ENCODE measurements at regions not wholly inside any gene's neighbourhood (a gene's known extent, or its start where the extent isn't known, plus 50 kb on each side); places are given as distances from the start of the nearest gene placed in this dataset.

GRCh38 chr3:177725165-177725564 lies 527.9 kb upstream of the TBL1XR1 start:
- no peak for DNase-seq
- no peaks in the 10 kb centered on the region for H3K36me3 ChIP-seq
- no peaks in the 10 kb centered on the region for H3K27me3 ChIP-seq
- no peak for TF ChIP-seq POLR2A (IDR thresholded peaks at IDR 0.05)
- no peak for TF ChIP-seq CTCF (IDR thresholded peaks at IDR 0.05)
- intact Hi-C loops (cut with DNase I): no loop called here
- ATAC-seq: peak in 3 of 4 donors; percentile 32 to 48 (median 38)
- H3K9me3 ChIP-seq: no peaks in the 10 kb centered on the region
- H3K27ac ChIP-seq: no peak overlapping the region
- 57% methylated on average over 1 of the region's 1 CpG for WGBS (ENCODE audit: insufficient coverage, low coverage, low lambda C conversion rate, missing lambda C conversion rate)
- H3K4me1 ChIP-seq: peaks cover 0 to 13% (median 6%) of the 10 kb centered on the region in 4 donors
- H3K4me3 ChIP-seq: no peak overlapping the region

- H3K36me3 ChIP-seq: no peaks in the 10 kb centered on the region
- no peak overlapping the region for H3K27ac ChIP-seq
- H3K4me3 ChIP-seq: no peak overlapping the region
- TF ChIP-seq POLR2A (IDR thresholded peaks at IDR 0.05) (no peak), CTCF (IDR thresholded peaks at IDR 0.05) (no peak)
- intact Hi-C loops (cut with DNase I): no loop called here
- 81% methylated on average over 3 of the region's 3 CpGs for WGBS (ENCODE audit: insufficient coverage, low coverage, low lambda C conversion rate, missing lambda C conversion rate)
- ATAC-seq (no peak), DNase-seq (no peak)
- no peaks in the 10 kb centered on the region for H3K27me3 ChIP-seq
- H3K9me3 ChIP-seq: no peaks in the 10 kb centered on the region
- H3K4me1 ChIP-seq: peaks cover 0 to 13% (median 6%) of the 10 kb centered on the region in 4 donors
Measured at GRCh38 chr3:177726807-177727206, 529.5 kb upstream of the TBL1XR1 start.

DNA sequence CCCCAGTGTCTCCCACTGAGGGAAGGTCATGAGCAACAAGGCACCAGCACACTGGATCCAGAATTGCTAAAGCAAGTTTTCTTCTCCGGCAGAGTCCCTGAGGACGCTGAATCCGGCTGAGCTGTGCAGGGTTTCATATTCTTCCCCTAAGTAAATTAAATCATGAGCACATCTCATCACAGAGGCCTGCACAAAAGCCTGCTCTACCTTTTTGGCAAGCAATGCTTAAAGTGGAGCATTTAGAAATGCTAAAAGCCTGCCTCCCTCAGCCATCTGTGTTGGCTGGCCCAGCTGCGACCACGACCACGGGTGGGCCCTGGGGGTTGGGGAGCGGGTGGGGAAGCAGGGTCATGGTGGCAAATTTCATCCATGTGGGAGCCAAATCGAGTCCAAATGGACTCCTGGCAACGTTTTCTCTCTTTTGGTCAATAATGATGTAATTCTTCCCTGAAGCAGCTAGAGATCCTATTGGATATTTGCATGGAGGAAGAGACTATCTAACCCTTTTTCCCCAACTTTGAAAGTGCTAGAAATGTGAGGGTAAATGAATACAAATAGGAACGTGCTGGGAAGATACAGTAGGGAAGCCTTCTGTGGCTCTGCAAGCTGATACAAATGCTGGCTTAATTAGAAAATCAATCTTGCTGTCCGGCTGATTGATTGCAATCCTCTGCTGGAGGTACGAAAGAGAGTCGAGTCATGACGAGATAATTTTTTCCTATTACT lies 532.8 kb upstream of the TBL1XR1 start:
- Histone ChIP-seq H3K4me3 (no peak overlapping the region), H3K4me1 (peaks cover 0 to under 1% (median 0%) of the 10 kb centered on the region in 4 donors), H3K9me3 (no peaks in the 10 kb centered on the region), H3K27ac (no peak overlapping the region), H3K27me3 (no peaks in the 10 kb centered on the region), H3K36me3 (no peaks in the 10 kb centered on the region)
- no peak for DNase-seq
- ATAC-seq: no peak
- whole genome bisulfite sequencing (ENCODE audit: insufficient coverage, low coverage, low lambda C conversion rate, missing lambda C conversion rate): 39% methylated on average over 10 of the region's 14 CpGs
- intact Hi-C loops (cut with DNase I): no loop called here
- no peak for TF ChIP-seq CTCF (IDR thresholded peaks at IDR 0.05)
- TF ChIP-seq POLR2A (IDR thresholded peaks at IDR 0.05): no peak

DNA sequence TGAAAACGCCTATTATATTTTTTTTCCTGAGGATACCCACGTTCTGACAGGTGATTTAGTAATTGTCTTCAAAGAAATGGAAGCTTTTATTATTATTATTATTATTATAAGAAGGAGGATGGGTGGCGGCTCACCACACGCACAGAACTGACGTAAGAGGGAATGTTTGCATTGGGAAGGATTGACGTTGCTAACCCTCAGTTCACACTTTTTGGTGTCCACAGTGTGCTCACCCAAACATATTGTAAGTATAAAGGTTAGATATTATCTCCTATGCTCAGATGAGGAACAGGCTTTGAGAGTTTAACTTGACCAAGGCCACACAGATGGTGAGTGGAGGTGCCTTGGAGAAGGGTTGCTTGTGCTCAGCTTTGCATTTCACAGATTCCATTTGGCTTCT lies 533.5 kb upstream of the TBL1XR1 start:
- no peaks in the 10 kb centered on the region for H3K9me3 ChIP-seq
- no peak overlapping the region for H3K27ac ChIP-seq
- H3K27me3 ChIP-seq: no peaks in the 10 kb centered on the region
- ATAC-seq: no peak
- no peak overlapping the region for H3K4me3 ChIP-seq
- 76% methylated on average over 6 of the region's 6 CpGs for WGBS (ENCODE audit: insufficient coverage, low coverage, low lambda C conversion rate, missing lambda C conversion rate)
- no peaks in the 10 kb centered on the region for H3K36me3 ChIP-seq
- H3K4me1 ChIP-seq: no peaks in the 10 kb centered on the region
- intact Hi-C loops (cut with DNase I): no loop called here
- DNase-seq: no peak
- no peak for TF ChIP-seq CTCF (IDR thresholded peaks at IDR 0.05)
- TF ChIP-seq POLR2A (IDR thresholded peaks at IDR 0.05): no peak
